GM23248 (cell line): ENCODE measurements at regions not wholly inside any gene's neighbourhood (a gene's known extent, or its start where the extent isn't known, plus 50 kb on each side); places are given as distances from the start of the nearest gene placed in this dataset.

ENCODE experiments used
- DNase-seq: peaks from one replicate; pipeline ENCODE4 v3.0.0-alpha.2; 2015
- H2AFZ ChIP-seq: fragments of 200-600 bp; sonication (generic); 2 replicates; pipeline ENCODE4 v1.6.1; 2016; ENCODE audit warnings: antibody characterized with exemption
- H3F3A ChIP-seq: fragments of 200-600 bp; sonication (generic); 2 replicates; pipeline ENCODE4 v1.6.1; 2016; ENCODE audit warnings: mild to moderate bottlenecking, antibody characterized with exemption, mixed run types; ENCODE audit not compliant: insufficient read depth
- H3K27ac ChIP-seq: fragments of 200-600 bp; sonication (generic); 2 replicates; pipeline ENCODE4 v1.5.1; 2016; ENCODE audit warnings: mild to moderate bottlenecking
- H3K27me3 ChIP-seq: fragments of 200-600 bp; sonication (generic); replicated peaks from 2 replicates; pipeline ENCODE4 v1.6.1; 2016; ENCODE audit warnings: mild to moderate bottlenecking; ENCODE audit not compliant: insufficient read depth
- H3K36me3 ChIP-seq: fragments of 200-600 bp; sonication (generic); 2 replicates; pipeline ENCODE4 v1.6.1; 2016; ENCODE audit warnings: low read depth, mild to moderate bottlenecking
- H3K4me1 ChIP-seq: fragments of 200-600 bp; sonication (generic); 2 replicates; pipeline ENCODE4 v1.6.1; 2016; ENCODE audit warnings: mild to moderate bottlenecking; ENCODE audit not compliant: insufficient read depth
- H3K4me2 ChIP-seq: fragments of 200-600 bp; sonication (generic); one replicate; pipeline ENCODE4 v1.6.1; 2016; ENCODE audit warnings: mild to moderate bottlenecking; ENCODE audit not compliant: unreplicated experiment
- H3K4me3 ChIP-seq: fragments of 200-600 bp; sonication (generic); 2 replicates; pipeline ENCODE4 v1.5.1; 2016; ENCODE audit warnings: mild to moderate bottlenecking
- H3K79me2 ChIP-seq: fragments of 200-600 bp; sonication (generic); 2 replicates; pipeline ENCODE4 v1.6.1; 2016; ENCODE audit warnings: mild to moderate bottlenecking; ENCODE audit not compliant: insufficient read depth
- H3K9ac ChIP-seq: fragments of 200-600 bp; sonication (generic); 2 replicates; pipeline ENCODE4 v1.6.1; 2016; ENCODE audit warnings: mild to moderate bottlenecking
- H3K9me2 ChIP-seq: fragments of 200-600 bp; sonication (generic); 2 replicates; pipeline ENCODE4 v1.6.1; 2016; ENCODE audit warnings: mixed run types, mild to moderate bottlenecking, moderate library complexity; ENCODE audit not compliant: insufficient read depth
- H3K9me3 ChIP-seq: fragments of 200-600 bp; sonication (generic); one replicate; pipeline ENCODE4 v1.6.1; 2017; ENCODE audit warnings: low read depth
- H4K20me1 ChIP-seq: fragments of 200-600 bp; sonication (generic); 2 replicates; pipeline ENCODE4 v1.6.0; 2016; ENCODE audit not compliant: insufficient read depth
- EZH2 ChIP-seq: fragments of 200-600 bp; sonication (generic); IDR thresholded peaks from 2 replicates; pipeline ENCODE4 v1.6.1; 2018; ENCODE audit warnings: antibody characterized with exemption, mild to moderate bottlenecking; ENCODE audit not compliant: insufficient read depth, poor library complexity, severe bottlenecking
- EZH2phosphoT487 ChIP-seq: fragments of 200-600 bp; sonication (generic); IDR thresholded peaks from 2 replicates; pipeline ENCODE4 v1.6.1; 2018; ENCODE audit warnings: antibody characterized with exemption, moderate library complexity, mild to moderate bottlenecking, low read depth; ENCODE audit not compliant: insufficient read depth
- WGBS, 2 experiments: methylation state at CpG; one replicate each; pipeline ENCODE4 v1.1.6; 2015 to 2017; ENCODE audit warnings: low lambda C conversion rate in 2 of 2, low coverage in 1 of 2; ENCODE audit errors: missing lambda C conversion rate in 2 of 2; 5-methylcytosine and 5-hydroxymethylcytosine counted together
- in situ Hi-C: fragments of 300-500 bp; cut with MboI; formaldehyde crosslinking; loops from 2 replicates; pipeline ENCODE4 v1.15.0; 2020

DNA sequence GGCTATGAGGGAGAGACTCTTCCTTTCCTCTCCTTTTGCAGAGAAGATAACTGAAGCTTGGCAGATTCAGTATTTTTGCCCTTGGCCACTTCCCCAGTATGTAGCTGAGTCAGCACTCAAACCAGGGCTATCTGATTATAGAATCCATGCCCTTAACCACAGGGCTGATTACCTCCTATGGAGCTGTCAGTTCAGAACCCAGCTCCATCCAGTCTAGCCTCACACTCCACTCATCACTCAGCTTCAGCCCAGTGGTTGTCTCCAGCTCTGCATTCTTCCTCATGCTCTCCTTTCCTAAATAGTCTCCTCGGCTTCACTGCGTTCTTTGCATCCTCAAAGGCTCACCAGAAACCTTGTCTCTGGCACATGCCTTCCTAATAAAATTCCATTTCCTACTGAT lies 151.6 kb upstream of the BLID start:
- Histone ChIP-seq H3K9me3 (no peaks in the 10 kb centered on the region), H2AFZ (no peak overlapping the region), H3F3A (peaks cover 27% of the 10 kb centered on the region), H3K4me2 (peak overlapping the region; percentile 48), H3K9me2 (no peaks in the 10 kb centered on the region), H3K79me2 (no peaks in the 10 kb centered on the region), H4K20me1 (no peaks in the 10 kb centered on the region), H3K9ac (no peak overlapping the region), H3K4me1 (peaks cover 33% of the 10 kb centered on the region), H3K27me3 (no peaks in the 10 kb centered on the region), H3K36me3 (no peaks in the 10 kb centered on the region; the same call in 1 of the 2 replicates), H3K4me3 (no peak overlapping the region), H3K27ac (peak overlapping the region; percentile 4)
- TF ChIP-seq EZH2phosphoT487 = no peak
- no peak for TF ChIP-seq EZH2
- in situ Hi-C loops = no loop called here
- 0 to 3% methylated on average over 2 of the region's 2 CpGs for WGBS, 2 experiments
- DNase-seq = peak; percentile 87

DNA sequence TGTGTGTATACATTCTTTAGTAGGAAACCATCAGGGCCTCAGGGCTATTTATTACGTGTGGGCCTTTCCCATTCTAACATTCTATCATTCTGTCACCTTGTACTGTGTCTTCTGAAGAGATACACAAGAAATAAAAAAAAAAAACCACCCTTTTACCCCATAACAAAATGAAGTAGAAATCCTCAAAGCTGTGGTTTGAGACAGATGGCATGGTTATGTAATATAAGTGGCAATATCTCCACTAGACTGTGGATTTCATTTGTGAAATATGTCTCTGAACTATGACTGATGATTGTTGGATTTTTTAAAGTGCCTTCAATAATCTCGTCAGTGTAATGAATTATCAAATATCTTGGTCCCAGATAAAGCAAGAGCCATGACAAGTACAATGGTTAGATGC lies 150.0 kb upstream of the BLID start:
- H3K36me3 ChIP-seq = no peaks in the 10 kb centered on the region; the same call in 1 of the 2 replicates
- H3K9ac ChIP-seq = no peak overlapping the region
- peaks cover 31% of the 10 kb centered on the region for H3F3A ChIP-seq
- no peak overlapping the region for H2AFZ ChIP-seq
- peaks cover 33% of the 10 kb centered on the region for H3K4me1 ChIP-seq
- no peaks in the 10 kb centered on the region for H3K27me3 ChIP-seq
- no peak for DNase-seq
- H3K4me2 ChIP-seq = no peak overlapping the region
- 76 to 79% methylated on average over 2 of the region's 2 CpGs for WGBS, 2 experiments
- in situ Hi-C loops = no loop called here
- no peak overlapping the region for H3K4me3 ChIP-seq
- no peaks in the 10 kb centered on the region for H3K9me3 ChIP-seq
- no peaks in the 10 kb centered on the region for H3K79me2 ChIP-seq
- H3K9me2 ChIP-seq = no peaks in the 10 kb centered on the region
- TF ChIP-seq EZH2phosphoT487 (no peak), EZH2 (no peak)
- no peaks in the 10 kb centered on the region for H4K20me1 ChIP-seq
- no peak overlapping the region for H3K27ac ChIP-seq

GRCh38 chr11:122264121-122264520 lies 148.1 kb upstream of the BLID start:
- 97 to 99% methylated on average over 4 of the region's 4 CpGs for WGBS, 2 experiments
- no peaks in the 10 kb centered on the region for H3K27me3 ChIP-seq

GRCh38 chr11:122261546-122261945 lies 145.5 kb upstream of the BLID start:
- H3K4me3 ChIP-seq = no peak overlapping the region

More at GRCh38 chr11:122264121-122264520, 148.1 kb upstream of the BLID start:
- no peaks in the 10 kb centered on the region for H3K36me3 ChIP-seq
- no peaks in the 10 kb centered on the region for H3K9me2 ChIP-seq
- H3K27ac ChIP-seq = no peak overlapping the region
- no peak overlapping the region for H3K9ac ChIP-seq
- no peak overlapping the region for H2AFZ ChIP-seq
- H3K4me1 ChIP-seq = peaks cover 33% of the 10 kb centered on the region
- no peak for TF ChIP-seq EZH2phosphoT487
- TF ChIP-seq EZH2 = no peak
- peaks cover 31% of the 10 kb centered on the region for H3F3A ChIP-seq
- H3K79me2 ChIP-seq = no peaks in the 10 kb centered on the region
- DNase-seq = no peak
- H4K20me1 ChIP-seq = no peaks in the 10 kb centered on the region
- no peak overlapping the region for H3K4me2 ChIP-seq
- no peaks in the 10 kb centered on the region for H3K9me3 ChIP-seq
- H3K4me3 ChIP-seq = no peak overlapping the region
- in situ Hi-C loops = no loop called here

More at GRCh38 chr11:122261546-122261945, 145.5 kb upstream of the BLID start:
- in situ Hi-C loops = no loop called here
- H3K4me1 ChIP-seq = peaks cover 8% of the 10 kb centered on the region
- peak; percentile 52 for DNase-seq
- peaks cover 7% of the 10 kb centered on the region for H3F3A ChIP-seq
- no peaks in the 10 kb centered on the region for H3K36me3 ChIP-seq
- H3K27me3 ChIP-seq = no peaks in the 10 kb centered on the region
- H3K9me3 ChIP-seq = no peaks in the 10 kb centered on the region
- no peak overlapping the region for H2AFZ ChIP-seq
- H3K9ac ChIP-seq = no peak overlapping the region
- H3K4me2 ChIP-seq = no peak overlapping the region
- H3K79me2 ChIP-seq = no peaks in the 10 kb centered on the region
- H4K20me1 ChIP-seq = no peaks in the 10 kb centered on the region
- WGBS, 2 experiments = 68 to 72% methylated on average over 4 of the region's 4 CpGs
- no peak overlapping the region for H3K27ac ChIP-seq
- no peak for TF ChIP-seq EZH2
- no peak for TF ChIP-seq EZH2phosphoT487
- H3K9me2 ChIP-seq = no peaks in the 10 kb centered on the region
